ENCODE measurements at regions not wholly inside any gene's neighbourhood (a gene's known extent, or its start where the extent isn't known, plus 50 kb on each side); places are given as distances from the start of the nearest gene placed in this dataset.

- no peak for DNase-seq
- WGBS, 5 donors: 45 to 97% (median 88%) methylated on average over 1 of the region's 1 CpG
These were observed 95.1 kb upstream of the SALL3 start for GRCh38 chr18:78884502-78884901.

GRCh38 chr18:78889250-78889649, 90.4 kb upstream of the SALL3 start:
- intact Hi-C loops (cut with DNase I; ENCODE audit: low total_unique reads): no loop called here
- Histone ChIP-seq H3K9me3 (peaks cover 10 to 74% (median 62%) of the 10 kb centered on the region in 8 donors), H3K27ac (no peak overlapping the region), H3K4me1 (no peaks in the 10 kb centered on the region), H3K36me3 (no peaks in the 10 kb centered on the region), H3K27me3 (replicated peaks in 1 of 7) (no peaks in the 10 kb centered on the region), H3K4me3 (no peak overlapping the region)
- DNase-seq: no peak
- WGBS, 5 donors: 74 to 93% (median 85%) methylated on average over 1 of the region's 1 CpG
- TF ChIP-seq CTCF (IDR thresholded peaks at IDR 0.05 in 8 of 11, conservative IDR thresholded peaks at IDR 0.05 in 3 of 11): no peak
- TF ChIP-seq POLR2A (IDR thresholded peaks at IDR 0.05): no peak
- no peak for TF ChIP-seq POLR2AphosphoS5 (IDR thresholded peaks at IDR 0.05)

More at GRCh38 chr18:78884502-78884901, 95.1 kb upstream of the SALL3 start:
- Histone ChIP-seq H3K27me3 (replicated peaks in 1 of 7) (peaks cover 0 to 4% (median 0%) of the 10 kb centered on the region in 7 donors), H3K36me3 (no peaks in the 10 kb centered on the region), H3K9me3 (peaks cover 10 to 61% (median 55%) of the 10 kb centered on the region in 8 donors), H3K4me3 (no peak overlapping the region), H3K4me1 (no peaks in the 10 kb centered on the region), H3K27ac (no peak overlapping the region)
- intact Hi-C loops (cut with DNase I; ENCODE audit: low total_unique reads): no loop called here
- no peak for TF ChIP-seq CTCF (IDR thresholded peaks at IDR 0.05 in 8 of 11, conservative IDR thresholded peaks at IDR 0.05 in 3 of 11)
- no peak for TF ChIP-seq POLR2A (IDR thresholded peaks at IDR 0.05)
- no peak for TF ChIP-seq POLR2AphosphoS5 (IDR thresholded peaks at IDR 0.05)

- TF ChIP-seq POLR2AphosphoS5 (IDR thresholded peaks at IDR 0.05): no peak
- no peak for TF ChIP-seq POLR2A (IDR thresholded peaks at IDR 0.05)
- TF ChIP-seq CTCF (IDR thresholded peaks at IDR 0.05 in 8 of 11, conservative IDR thresholded peaks at IDR 0.05 in 3 of 11): no peak
- no peak overlapping the region for H3K4me3 ChIP-seq
- no peaks in the 10 kb centered on the region for H3K4me1 ChIP-seq
- intact Hi-C loops (cut with DNase I; ENCODE audit: low total_unique reads): no loop called here
- H3K36me3 ChIP-seq: no peaks in the 10 kb centered on the region
- DNase-seq: no peak
- peaks cover 10 to 63% (median 50%) of the 10 kb centered on the region in 8 donors for H3K9me3 ChIP-seq
- no peaks in the 10 kb centered on the region for H3K27me3 ChIP-seq (replicated peaks in 1 of 7)
- WGBS, 5 donors: 88 to 98% (median 95%) methylated on average over 3 of the region's 3 CpGs
- H3K27ac ChIP-seq: no peak overlapping the region
These were observed 89.2 kb upstream of the SALL3 start for GRCh38 chr18:78890388-78890787.

- Histone ChIP-seq H3K9me3 (peaks cover 10 to 54% (median 43%) of the 10 kb centered on the region in 8 donors), H3K36me3 (no peaks in the 10 kb centered on the region), H3K4me3 (no peak overlapping the region), H3K4me1 (no peaks in the 10 kb centered on the region), H3K27me3 (replicated peaks in 1 of 7) (no peaks in the 10 kb centered on the region), H3K27ac (no peak overlapping the region)
- intact Hi-C loops (cut with DNase I; ENCODE audit: low total_unique reads): no loop called here
- TF ChIP-seq CTCF (IDR thresholded peaks at IDR 0.05 in 8 of 11, conservative IDR thresholded peaks at IDR 0.05 in 3 of 11) (no peak), POLR2AphosphoS5 (IDR thresholded peaks at IDR 0.05) (no peak), POLR2A (IDR thresholded peaks at IDR 0.05) (no peak)
- WGBS, 5 donors: 63 to 84% (median 74%) methylated on average over 4 of the region's 4 CpGs
- DNase-seq: peak; percentile 60
These were observed 88.3 kb upstream of the SALL3 start for GRCh38 chr18:78891185-78891762.

All from spleen (tissue), 11 donors.